HG03342 (cell line): ENCODE measurements at regions not wholly inside any gene's neighbourhood (a gene's known extent, or its start where the extent isn't known, plus 50 kb on each side); places are given as distances from the start of the nearest gene placed in this dataset.
A peak's percentile ranks its signal among the peaks of the same experiment; 100 is the strongest.

ENCODE experiments used
- ATAC-seq: cut with Tn5 transposase; IDR thresholded peaks from one replicate; pipeline ENCODE4 v1.9.1; 2021; ENCODE audit warnings: mild to moderate bottlenecking, moderate library complexity; ENCODE audit not compliant: unreplicated experiment

DNA sequence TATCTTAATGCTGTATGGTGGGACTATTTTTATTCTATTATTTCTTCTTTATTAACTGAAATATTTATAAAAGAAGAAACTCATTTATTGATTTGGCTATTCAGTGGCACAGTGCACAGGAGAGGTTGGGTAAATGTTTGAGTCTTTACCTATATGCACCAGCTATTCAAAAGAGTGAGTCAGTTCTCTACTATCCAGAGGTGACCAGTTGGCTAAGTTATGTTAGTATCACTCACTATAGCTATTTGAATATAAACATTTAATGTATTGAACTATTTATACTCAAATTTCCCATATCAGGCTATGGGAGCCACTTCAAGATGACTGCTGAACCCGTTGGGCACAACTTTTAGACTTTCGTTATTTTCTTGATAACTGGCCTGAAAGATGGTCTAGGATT, 106.1 kb upstream of the VEGFC start:
- ATAC-seq, result no peak

DNA sequence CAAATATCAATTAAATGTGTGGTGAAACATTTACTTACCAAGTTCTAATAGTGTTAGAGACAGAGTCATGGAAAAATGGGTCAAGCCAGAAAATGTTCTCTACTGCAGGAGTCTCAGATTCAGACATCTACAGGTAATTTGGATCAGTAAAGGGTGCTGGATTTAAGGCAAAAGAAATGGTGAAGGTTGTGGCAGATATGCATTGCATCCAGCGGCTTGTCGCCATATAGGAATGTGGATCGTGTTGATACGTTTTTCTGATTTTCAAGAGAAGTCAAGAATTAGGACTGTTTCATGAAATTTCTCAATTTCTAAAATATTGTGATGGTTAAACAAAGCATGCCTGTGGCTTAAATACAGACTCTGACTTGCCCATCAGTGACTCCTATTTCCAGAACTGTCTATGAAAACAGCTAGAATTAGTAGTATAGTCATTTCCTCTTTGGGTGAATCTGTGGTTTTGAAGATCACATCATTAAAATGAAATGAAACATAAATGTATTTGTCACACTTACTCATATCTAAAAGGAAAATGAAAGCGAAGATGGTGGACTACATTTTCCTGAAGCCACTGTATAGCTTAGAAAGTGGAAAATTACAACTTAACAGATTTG, 110.1 kb upstream of the VEGFC start:
- ATAC-seq, result peak; percentile 98

DNA sequence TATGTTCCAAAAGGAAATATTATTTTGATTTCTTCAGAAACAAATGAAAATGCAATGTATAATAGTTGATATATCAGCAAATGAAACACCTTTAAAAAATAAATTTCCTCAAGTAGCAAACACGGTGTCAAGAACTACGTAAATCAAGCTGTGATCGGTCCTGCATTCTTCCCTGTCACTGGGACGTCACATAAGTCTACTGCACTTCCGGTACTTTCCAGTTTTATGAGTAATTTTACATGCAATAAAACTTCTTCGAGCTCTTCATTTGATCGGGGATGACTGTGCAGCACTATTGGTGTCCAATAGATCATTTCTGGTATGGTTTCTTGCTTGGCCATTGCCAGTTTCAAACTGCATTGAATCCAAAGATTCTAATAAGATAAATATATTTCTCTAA, 114.0 kb upstream of the VEGFC start:
- no peak for ATAC-seq

DNA sequence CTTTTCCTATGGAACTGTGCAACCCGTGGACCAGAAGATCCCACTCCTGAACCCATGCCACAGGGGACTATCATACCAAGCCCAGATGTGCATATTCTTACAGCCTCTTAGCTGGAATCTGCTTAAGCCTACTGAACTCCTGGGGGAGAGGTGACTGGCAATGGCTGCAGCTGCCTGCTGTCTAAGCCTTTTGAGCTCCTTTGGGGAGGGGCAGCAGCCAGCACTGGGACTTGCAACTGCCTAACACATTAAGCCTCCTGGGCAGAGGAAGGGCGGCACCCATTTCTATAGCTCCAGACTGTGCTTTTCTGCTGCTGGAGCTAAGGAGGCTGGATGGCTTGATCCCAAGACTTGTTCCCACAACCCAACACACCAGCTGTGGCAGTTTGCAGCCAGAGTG, 117.9 kb upstream of the VEGFC start:
- no peak for ATAC-seq

DNA sequence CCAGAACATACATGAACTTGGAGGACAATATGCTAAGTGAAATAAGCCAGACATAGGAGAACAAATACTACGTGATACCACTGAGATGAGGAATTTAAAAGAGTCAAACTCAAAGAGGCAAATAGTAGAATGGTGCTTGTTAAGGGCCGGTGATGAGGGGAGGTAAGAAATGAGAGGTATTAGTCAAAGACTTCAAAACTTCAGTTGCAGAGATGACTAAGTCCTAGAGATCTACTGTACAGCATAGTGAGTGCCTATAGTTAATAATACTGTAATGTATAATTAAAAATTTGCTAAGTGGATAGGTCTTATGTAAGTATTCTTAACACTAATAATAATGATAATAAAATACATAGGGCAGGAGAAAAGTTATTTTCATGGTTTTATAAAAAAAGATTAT, 126.9 kb upstream of the VEGFC start:
- ATAC-seq, result no peak

DNA sequence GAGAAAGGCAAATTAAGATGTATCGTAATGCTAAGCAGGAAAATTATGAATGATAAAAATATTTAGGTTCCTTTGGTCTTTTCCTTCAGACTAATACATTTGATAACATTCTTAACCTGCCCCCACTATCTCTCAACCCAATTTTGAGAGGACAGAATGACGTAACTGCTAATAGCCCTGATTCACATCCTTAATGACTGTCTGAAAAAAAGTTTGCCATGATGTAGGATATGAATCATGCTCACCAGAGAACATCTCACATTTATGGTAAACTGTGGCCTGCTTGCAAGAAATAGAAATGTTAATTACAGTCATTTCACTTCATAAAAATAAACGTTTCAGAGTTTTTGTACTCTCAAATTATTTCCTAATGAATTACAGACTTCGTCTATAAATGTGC, 128.0 kb upstream of the VEGFC start:
- no peak for ATAC-seq

DNA sequence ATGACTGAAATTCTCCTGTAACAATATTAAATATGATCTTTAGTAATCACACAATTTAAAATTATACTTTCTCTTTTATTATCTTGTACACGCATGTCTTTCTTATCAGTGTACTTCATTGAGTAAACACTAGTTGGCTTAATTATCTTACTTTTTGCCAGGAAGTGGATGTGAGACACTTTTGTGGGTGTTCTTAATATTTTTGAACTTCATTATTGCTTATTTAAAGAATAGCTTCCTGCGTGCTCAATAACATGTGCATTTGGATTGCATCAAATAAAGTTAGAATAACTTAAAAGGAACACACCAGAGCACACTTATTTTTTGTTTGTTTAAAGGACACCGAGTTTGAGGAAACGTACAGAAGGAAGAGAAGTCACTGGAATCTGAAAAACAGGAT, 128.5 kb upstream of the VEGFC start:
- ATAC-seq, result no peak

DNA sequence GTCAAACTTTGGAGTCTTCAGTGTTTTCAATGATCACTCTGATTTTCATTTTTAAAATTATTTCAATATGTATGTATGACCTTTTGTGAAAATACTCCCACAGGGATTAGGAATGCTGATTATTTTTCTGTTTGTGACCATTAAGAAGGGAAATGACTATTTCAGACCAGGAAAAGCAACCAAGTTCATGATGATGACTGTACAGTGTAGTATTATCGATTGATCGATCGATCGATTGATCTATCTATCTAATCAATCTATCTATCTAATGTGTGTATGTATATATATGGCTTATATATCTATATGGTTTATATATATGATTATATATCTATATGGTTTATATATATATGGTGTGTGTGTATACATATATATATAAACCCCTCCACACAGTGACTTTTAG, 131.5 kb upstream of the VEGFC start:
- ATAC-seq, result no peak

DNA sequence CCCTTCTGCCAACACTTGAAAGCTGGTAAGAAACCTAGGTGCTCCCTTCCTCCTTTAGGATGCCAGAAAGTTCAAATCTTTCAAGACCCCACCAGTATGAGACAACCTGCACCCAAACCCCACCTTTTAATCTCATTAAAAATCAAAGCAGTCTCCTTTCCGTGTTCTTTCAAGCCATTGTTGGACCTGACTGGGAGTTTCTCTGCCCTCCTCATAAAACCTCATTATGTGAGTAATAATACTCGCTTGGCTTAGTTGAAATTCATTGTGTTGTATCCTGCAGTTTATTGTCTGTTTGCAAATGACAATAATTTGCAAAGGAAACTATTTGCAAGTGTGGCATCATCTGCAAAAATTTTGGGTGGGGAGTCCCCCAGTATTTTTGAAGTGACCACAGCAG, 133.2 kb upstream of the VEGFC start:
- no peak for ATAC-seq

DNA sequence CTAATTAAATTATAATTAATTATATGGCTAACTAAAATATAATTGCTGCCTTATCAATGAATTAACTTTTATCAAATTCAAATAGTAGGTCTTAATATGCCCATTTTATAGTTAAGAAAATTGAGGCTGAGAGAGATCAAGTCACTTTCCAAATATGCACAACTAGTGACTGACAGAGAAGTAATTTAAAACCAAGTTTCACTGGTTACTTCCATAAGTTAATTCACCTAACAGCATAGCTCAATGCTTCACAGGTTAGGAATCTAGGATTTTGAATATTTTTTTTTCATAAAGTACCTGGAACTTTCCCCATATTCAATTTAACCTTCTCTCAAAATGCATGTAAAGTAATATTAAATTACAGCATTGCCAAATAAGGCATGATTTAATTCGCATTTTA, 134.4 kb upstream of the VEGFC start:
- no peak for ATAC-seq

DNA sequence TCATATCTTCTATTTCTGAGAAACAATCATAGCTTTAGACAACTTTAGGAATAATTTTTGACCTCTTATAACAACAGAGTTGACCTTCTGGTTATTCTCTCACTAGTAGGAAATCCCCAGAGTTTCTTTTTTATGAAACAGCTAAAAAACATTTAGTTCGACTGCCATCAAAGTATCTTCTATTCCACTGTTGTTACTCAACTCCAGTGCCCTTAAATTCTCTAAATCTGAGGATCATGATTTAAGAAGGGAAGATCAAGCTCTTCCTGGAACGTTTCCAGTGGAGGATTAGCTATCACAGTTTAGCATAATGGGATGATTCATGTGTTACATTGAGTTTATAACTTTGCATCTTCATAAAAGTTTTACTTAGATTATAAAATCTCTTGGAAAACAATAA, 134.9 kb upstream of the VEGFC start:
- no peak for ATAC-seq

DNA sequence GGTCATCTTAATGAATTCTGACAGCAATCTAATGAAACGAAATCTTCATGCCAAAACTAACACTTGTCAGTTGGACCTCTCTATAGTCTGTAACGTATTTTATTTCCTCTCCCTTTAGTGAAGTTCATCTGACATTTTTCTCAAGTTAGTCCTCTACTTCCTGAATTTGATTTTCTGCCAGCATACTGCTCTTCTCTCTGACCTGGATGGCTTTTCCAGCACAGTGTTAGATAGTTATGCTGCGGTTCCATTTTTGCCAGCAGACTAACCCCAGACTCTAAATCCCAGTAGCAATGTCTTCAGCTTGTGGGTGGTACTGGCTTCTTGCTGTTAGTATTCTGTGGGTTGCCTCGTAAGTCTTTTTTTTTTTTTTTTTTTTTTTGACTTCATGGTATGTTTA, 146.7 kb upstream of the VEGFC start:
- ATAC-seq, result no peak

DNA sequence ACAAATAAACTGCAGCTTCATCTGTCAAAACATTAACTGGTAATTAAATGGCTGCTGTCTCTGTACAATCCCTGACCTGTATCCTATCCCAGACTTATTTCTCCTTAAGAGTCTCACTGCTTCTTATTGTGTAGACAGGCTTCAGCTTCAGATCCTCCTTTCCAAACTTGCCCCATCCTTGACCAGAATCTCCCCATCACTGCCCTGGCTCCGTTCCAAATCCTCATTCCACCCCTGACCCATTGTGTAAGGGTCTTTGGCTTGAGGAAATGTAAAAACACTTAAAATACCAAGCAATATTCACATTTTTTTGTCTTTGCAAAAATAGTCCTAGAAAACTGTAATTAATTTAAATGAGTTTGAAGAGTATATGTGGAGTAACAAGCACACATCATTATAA, 152.6 kb upstream of the VEGFC start:
- ATAC-seq, result no peak

DNA sequence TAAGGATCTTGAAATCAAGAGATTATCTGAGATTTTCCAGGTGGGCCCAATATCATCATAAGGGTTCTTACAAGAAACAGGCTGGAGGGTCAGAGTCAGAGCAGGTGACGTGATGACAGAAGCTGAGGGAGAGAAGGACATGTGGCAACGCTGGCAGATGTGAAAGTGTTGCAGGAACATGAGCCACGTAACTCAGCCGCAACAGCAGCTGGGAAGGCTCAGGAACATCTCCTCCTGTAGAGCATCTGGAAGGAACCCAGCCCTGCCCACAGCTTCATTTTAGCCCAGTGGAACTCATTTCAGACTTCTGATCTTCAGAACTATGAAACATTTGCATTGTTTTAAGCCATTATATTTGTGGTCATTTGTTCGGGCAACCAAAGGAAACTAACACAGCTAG, 156.3 kb upstream of the VEGFC start:
- no peak for ATAC-seq

DNA sequence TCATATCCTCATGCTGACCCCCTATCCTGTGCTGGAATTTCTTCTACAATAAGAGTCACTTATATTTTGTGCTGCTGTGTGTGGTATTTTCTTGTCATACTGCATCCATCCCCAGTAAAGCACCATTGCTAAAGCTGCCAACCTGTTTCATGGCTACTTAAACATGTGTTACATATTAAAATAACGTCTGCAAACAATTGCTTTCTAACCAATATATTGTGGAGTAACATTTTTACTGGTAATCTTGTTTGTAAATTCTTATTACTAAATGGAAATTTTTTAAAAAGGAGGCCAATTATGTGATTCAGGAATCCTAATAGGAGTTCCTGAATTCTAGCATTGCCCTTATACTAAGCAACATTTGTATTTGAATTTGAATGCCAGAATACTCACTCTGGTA, 160.3 kb upstream of the VEGFC start:
- no peak for ATAC-seq

DNA sequence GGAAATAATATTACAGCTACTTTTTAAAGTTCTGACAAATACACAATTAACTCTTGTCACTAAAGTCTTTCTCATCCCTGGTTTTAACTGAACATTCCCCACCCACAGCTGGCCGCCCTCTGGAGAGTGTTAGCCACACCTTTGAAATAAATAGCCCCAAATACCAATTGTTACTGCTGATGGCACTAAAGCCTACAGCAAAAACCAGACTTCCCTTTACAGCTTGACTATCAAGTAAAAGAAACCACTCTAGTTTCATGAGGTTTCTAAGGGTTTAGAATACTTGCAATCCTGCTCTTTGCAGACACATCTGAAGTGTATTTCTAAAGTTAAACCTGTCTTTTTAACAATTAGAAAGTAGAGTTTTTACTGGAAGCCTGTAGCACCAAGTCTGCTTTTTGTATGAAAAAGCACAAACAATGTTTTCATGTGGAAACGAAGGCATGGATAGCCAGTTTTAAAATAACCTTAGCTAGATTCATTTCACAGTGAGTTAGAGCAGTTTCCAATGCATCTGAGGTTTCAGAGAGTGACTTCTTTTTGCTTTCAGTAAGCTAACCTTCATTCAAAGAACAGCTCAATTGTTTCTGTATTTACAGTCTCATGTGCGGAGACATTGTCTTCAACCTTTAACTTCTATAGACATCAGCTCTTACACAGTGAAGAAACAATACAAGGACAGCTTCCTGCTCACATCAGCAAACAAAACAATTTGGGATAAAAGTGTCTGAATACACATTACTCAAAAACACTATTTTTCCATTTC, 164.8 kb upstream of the VEGFC start:
- no peak for ATAC-seq

DNA sequence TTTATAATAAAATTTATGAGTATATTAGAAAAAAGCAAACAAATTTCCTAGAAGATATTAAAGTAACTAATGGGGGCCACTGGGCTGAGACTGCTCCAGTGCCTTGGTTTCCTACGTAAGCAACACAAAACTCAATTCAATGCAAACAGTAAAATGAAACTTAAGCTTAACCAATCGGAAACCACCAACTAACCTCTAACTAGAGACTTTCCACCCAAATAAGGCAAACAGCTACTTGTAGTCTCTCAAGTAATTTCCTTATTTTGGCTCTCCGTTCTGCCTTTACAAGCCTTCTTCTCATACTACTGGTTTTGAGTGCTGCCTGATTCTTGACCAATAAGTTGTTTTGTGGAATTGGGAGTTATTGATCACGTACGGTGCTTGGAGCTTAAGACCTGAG, 167.3 kb upstream of the VEGFC start:
- no peak for ATAC-seq

DNA sequence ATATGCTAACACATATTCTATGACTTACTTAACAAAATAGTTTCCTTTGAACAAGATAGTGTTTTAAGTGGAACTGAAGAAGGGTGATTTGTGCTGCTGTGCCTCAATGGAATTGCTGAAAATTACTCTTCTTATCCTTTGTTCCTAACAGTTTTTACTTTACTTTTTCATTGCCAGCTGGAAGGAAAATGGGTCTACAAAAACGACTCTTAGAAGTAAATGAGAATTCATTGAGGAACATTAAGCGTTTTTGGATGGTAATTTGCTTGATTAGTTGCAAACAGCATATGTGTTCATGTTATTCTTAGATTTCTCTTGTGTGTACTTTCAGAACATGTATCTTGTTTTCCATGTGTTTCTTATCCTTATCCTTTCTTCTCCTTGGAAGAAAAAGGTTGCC, 170.4 kb upstream of the VEGFC start:
- ATAC-seq, result no peak

DNA sequence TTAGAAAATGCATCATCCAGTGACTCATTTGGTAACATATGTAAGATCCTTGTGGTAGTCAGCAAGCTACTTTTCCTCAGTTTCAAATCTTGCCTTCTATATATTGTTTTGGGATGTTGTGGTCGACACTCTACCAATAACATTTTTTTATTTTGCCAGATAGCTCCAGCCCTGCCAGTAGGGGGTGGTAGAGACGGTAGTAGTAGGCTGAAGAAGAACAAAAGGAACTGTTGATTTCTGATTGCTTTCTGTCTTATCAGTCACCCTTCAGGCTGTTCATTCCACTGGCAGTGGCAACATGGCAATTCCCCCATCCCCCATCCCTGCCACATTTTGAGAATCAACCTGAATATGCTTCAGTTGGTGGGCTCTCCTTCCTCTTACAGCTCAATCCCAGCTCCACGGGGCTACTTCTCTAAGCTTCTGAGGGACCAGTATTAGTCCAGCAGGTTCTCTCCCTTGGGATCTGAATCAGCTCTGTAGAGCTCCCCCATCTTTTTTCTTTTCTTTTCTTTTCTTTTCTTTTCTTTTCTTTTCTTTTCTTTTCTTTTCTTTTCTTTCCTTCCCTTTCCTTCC, 171.5 kb upstream of the VEGFC start:
- ATAC-seq, result peak; percentile 66

DNA sequence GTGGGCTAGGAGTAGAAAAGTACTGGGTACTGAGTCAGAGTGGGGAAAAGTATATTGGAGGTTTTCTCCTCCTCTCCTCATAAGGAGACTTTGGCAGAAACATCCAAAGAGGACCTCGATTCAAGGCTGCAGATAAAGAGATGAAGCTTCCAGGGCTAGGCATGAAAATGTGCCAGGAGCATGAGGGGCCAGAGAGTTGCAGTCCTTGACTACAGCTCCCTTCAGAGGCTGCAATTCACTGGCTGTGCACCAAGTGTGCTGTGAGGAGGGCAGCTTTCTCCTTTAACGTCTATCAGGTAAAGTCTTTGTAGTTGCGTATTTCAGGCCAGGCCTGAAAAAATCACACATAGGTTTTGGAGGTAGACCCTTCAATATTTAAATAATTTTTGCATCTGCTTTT, 174.9 kb upstream of the VEGFC start:
- ATAC-seq, result no peak

DNA sequence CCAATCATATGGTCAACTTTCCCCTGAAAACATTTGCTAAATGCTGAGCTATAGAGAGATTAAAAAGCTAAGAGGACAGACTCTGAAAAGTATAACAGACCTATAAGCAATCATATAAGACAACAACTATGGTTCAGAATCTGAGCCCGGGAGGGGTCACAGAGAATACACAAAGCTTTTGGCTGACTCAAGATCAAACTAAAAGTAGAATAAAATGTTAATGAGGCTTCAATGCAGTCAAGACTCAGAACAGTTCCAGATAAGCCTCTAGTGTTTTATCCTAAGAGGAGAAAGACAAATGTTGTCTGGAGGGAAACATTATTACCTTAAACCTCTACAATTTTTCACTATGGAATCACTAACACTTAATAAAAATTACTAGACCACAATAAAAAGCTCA, 175.4 kb upstream of the VEGFC start:
- no peak for ATAC-seq

DNA sequence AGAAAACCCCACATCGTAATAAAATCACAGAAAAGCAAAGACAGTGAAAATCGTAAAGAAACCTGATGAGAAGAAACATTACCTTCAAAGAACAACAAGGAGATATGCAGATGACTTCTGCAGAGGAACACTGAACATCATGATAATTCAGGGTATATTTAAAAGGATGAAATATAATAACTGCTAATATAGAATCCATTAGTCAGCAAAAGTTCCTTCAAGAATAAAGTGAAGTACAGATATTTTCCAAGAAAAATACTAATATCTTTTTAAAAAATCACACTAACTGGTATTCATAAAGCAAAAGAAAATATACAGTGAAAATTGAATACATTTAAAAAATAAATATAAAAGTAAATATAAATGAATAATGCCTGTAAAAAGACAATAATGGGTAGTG, 176.3 kb upstream of the VEGFC start:
- no peak for ATAC-seq

DNA sequence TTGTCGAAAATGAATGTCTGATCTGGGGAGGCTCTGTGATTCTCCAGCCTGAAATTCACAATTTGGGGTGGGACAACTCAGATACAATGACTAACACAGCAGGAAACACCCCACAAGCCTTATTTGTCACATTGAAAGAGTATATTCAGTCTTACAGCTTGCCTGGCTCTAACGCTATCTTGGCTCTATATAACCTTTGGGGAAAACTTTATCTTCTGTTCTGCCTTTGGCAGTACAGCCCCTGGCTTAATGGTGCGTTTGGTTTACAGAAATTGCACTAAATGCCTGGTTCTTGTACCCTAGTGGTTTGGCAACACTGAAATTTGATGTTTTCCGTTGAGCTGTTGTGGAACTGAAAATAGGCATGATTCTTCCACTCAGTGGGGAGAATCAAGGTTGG, 178.1 kb upstream of the VEGFC start:
- no peak for ATAC-seq
